ENCODE measurements at regions not wholly inside any gene's neighbourhood (a gene's known extent, or its start where the extent isn't known, plus 50 kb on each side); places are given as distances from the start of the nearest gene placed in this dataset.

GRCh38 chr9:90998573-90998972 lies 197.0 kb downstream of the SYK start (continued):
- TF ChIP-seq KDM4A (IDR thresholded peaks at IDR 0.05; ENCODE audit: low read depth, low read length, severe bottlenecking): no peak
- TF ChIP-seq, protein P1, sequence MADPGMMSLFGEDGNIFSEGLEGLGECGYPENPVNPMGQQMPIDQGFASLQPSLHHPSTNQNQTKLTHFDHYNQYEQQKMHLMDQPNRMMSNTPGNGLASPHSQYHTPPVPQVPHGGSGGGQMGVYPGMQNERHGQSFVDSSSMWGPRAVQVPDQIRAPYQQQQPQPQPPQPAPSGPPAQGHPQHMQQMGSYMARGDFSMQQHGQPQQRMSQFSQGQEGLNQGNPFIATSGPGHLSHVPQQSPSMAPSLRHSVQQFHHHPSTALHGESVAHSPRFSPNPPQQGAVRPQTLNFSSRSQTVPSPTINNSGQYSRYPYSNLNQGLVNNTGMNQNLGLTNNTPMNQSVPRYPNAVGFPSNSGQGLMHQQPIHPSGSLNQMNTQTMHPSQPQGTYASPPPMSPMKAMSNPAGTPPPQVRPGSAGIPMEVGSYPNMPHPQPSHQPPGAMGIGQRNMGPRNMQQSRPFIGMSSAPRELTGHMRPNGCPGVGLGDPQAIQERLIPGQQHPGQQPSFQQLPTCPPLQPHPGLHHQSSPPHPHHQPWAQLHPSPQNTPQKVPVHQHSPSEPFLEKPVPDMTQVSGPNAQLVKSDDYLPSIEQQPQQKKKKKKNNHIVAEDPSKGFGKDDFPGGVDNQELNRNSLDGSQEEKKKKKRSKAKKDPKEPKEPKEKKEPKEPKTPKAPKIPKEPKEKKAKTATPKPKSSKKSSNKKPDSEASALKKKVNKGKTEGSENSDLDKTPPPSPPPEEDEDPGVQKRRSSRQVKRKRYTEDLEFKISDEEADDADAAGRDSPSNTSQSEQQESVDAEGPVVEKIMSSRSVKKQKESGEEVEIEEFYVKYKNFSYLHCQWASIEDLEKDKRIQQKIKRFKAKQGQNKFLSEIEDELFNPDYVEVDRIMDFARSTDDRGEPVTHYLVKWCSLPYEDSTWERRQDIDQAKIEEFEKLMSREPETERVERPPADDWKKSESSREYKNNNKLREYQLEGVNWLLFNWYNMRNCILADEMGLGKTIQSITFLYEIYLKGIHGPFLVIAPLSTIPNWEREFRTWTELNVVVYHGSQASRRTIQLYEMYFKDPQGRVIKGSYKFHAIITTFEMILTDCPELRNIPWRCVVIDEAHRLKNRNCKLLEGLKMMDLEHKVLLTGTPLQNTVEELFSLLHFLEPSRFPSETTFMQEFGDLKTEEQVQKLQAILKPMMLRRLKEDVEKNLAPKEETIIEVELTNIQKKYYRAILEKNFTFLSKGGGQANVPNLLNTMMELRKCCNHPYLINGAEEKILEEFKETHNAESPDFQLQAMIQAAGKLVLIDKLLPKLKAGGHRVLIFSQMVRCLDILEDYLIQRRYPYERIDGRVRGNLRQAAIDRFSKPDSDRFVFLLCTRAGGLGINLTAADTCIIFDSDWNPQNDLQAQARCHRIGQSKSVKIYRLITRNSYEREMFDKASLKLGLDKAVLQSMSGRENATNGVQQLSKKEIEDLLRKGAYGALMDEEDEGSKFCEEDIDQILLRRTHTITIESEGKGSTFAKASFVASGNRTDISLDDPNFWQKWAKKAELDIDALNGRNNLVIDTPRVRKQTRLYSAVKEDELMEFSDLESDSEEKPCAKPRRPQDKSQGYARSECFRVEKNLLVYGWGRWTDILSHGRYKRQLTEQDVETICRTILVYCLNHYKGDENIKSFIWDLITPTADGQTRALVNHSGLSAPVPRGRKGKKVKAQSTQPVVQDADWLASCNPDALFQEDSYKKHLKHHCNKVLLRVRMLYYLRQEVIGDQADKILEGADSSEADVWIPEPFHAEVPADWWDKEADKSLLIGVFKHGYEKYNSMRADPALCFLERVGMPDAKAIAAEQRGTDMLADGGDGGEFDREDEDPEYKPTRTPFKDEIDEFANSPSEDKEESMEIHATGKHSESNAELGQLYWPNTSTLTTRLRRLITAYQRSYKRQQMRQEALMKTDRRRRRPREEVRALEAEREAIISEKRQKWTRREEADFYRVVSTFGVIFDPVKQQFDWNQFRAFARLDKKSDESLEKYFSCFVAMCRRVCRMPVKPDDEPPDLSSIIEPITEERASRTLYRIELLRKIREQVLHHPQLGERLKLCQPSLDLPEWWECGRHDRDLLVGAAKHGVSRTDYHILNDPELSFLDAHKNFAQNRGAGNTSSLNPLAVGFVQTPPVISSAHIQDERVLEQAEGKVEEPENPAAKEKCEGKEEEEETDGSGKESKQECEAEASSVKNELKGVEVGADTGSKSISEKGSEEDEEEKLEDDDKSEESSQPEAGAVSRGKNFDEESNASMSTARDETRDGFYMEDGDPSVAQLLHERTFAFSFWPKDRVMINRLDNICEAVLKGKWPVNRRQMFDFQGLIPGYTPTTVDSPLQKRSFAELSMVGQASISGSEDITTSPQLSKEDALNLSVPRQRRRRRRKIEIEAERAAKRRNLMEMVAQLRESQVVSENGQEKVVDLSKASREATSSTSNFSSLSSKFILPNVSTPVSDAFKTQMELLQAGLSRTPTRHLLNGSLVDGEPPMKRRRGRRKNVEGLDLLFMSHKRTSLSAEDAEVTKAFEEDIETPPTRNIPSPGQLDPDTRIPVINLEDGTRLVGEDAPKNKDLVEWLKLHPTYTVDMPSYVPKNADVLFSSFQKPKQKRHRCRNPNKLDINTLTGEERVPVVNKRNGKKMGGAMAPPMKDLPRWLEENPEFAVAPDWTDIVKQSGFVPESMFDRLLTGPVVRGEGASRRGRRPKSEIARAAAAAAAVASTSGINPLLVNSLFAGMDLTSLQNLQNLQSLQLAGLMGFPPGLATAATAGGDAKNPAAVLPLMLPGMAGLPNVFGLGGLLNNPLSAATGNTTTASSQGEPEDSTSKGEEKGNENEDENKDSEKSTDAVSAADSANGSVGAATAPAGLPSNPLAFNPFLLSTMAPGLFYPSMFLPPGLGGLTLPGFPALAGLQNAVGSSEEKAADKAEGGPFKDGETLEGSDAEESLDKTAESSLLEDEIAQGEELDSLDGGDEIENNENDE (IDR thresholded peaks at IDR 0.05; ENCODE audit: insufficient replicate concordance, low read length): no peak
- TF ChIP-seq EZH2 (IDR thresholded peaks at IDR 0.05; ENCODE audit: low read depth, low read length, severe bottlenecking): no peak
- TF ChIP-seq BCL11A (IDR thresholded peaks at IDR 0.05; ENCODE audit: low read depth in 2 of 2, low read length in 2 of 2): no peak
- no peak for TF ChIP-seq GTF2F1 (IDR thresholded peaks at IDR 0.05; ENCODE audit: borderline replicate concordance, low read depth, low read length)
- no peak for TF ChIP-seq EP300 (IDR thresholded peaks at IDR 0.05; ENCODE audit: borderline replicate concordance in 1 of 2, low read depth in 2 of 2, low read length in 2 of 2)
- no peak for TF ChIP-seq BACH1 (IDR thresholded peaks at IDR 0.05; ENCODE audit: low read length)
- TF ChIP-seq KDM5A (IDR thresholded peaks at IDR 0.05; ENCODE audit: low read length): no peak
- no peak for TF ChIP-seq HDAC2 (IDR thresholded peaks at IDR 0.05; ENCODE audit: borderline replicate concordance in 1 of 2, low read depth in 2 of 2, low read length in 2 of 2)
